HepG2 (cell line): ENCODE measurements at regions not wholly inside any gene's neighbourhood (a gene's known extent, or its start where the extent isn't known, plus 50 kb on each side); places are given as distances from the start of the nearest gene placed in this dataset.

ENCODE experiments used
- BRCA1 ChIP-seq: sonication (generic); formaldehyde crosslinking; IDR thresholded peaks from 2 replicates; pipeline ENCODE4 v1.4.0; 2020; ENCODE audit warnings: missing genetic modification reagents
- MXI1 ChIP-seq: IDR thresholded peaks from 3 replicates; pipeline ENCODE4 v1.6.1; 2012; ENCODE audit warnings: low read depth, low read length, inconsistent platforms, borderline replicate concordance
- ZNF354B ChIP-seq: sonication (generic); formaldehyde crosslinking; IDR thresholded peaks from 2 replicates; pipeline ENCODE4 v1.8.0; 2022; ENCODE audit warnings: mild to moderate bottlenecking, missing genetic modification reagents
- ZNF761 ChIP-seq: sonication (generic); formaldehyde crosslinking; conservative IDR thresholded peaks from 2 replicates; pipeline ENCODE4 v1.4.0; 2020; ENCODE audit warnings: mild to moderate bottlenecking, missing genetic modification reagents
- TF ChIP-seq, protein P1 (sequence below): sonication (generic); formaldehyde crosslinking; IDR thresholded peaks from 2 replicates; pipeline ENCODE4 v1.4.0; 2020; ENCODE audit warnings: mild to moderate bottlenecking, missing genetic modification reagents

- TF ChIP-seq BRCA1 (CRISPR knock-in tag): no peak
- no peak for TF ChIP-seq ZNF761
- no peak for TF ChIP-seq ZNF354B
- TF ChIP-seq MXI1: no peak
- TF ChIP-seq, protein P1, sequence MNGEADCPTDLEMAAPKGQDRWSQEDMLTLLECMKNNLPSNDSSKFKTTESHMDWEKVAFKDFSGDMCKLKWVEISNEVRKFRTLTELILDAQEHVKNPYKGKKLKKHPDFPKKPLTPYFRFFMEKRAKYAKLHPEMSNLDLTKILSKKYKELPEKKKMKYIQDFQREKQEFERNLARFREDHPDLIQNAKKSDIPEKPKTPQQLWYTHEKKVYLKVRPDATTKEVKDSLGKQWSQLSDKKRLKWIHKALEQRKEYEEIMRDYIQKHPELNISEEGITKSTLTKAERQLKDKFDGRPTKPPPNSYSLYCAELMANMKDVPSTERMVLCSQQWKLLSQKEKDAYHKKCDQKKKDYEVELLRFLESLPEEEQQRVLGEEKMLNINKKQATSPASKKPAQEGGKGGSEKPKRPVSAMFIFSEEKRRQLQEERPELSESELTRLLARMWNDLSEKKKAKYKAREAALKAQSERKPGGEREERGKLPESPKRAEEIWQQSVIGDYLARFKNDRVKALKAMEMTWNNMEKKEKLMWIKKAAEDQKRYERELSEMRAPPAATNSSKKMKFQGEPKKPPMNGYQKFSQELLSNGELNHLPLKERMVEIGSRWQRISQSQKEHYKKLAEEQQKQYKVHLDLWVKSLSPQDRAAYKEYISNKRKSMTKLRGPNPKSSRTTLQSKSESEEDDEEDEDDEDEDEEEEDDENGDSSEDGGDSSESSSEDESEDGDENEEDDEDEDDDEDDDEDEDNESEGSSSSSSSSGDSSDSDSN (CRISPR knock-in tag): no peak
These were observed 231.3 kb upstream of the MARCKS start for GRCh38 chr6:113625850-113626249.
